H1 (cell line): ENCODE measurements at regions not wholly inside any gene's neighbourhood (a gene's known extent, or its start where the extent isn't known, plus 50 kb on each side); places are given as distances from the start of the nearest gene placed in this dataset.

Experiments
- CTCF ChIA-PET: fragments of 300-600 bp; sonication (Branson Sonifier 250); formaldehyde crosslinking; loops from one replicate; lab custom pipeline; 2021; ENCODE audit not compliant: partially characterized antibody; lab: Charles Lee
- POLR2A ChIA-PET: fragments of 300-600 bp; sonication (Branson Sonifier 250); formaldehyde crosslinking; loops from one replicate; lab custom pipeline; 2021; ENCODE audit warnings: inconsistent platforms; ENCODE audit not compliant: partially characterized antibody; lab: Charles Lee
- DNase-seq, 2 experiments: peaks; one replicate each; pipeline versions ENCODE4 v3.0.0 to v3.0.0-alpha.2; 2010 to 2022; ENCODE audit warnings: low spot score in 2 of 2, low read depth in 1 of 2, mixed read lengths in 1 of 2
- FAIRE-seq: peaks from 2 replicates; lab custom pipeline; 2011; peaks lifted over from hg19 to GRCh38; lab: Jason Lieb, UNC
- H2AFZ ChIP-seq: 2 replicates; pipeline ENCODE4 v1.8.1; 2012; ENCODE audit warnings: low read length, inconsistent platforms
- H2AK5ac ChIP-seq: 2 replicates; pipeline ENCODE4 v1.6.1; 2013; ENCODE audit warnings: low read depth, low read length
- H2BK120ac ChIP-seq: replicated peaks from 2 replicates; pipeline ENCODE3; 2013; ENCODE audit warnings: low read depth, low read length, inconsistent platforms
- H2BK12ac ChIP-seq: 2 replicates; pipeline ENCODE4 v1.6.1; 2013; ENCODE audit warnings: low read depth, low read length
- H2BK15ac ChIP-seq: 2 replicates; pipeline ENCODE4 v1.6.1; 2013; ENCODE audit warnings: low read length
- H2BK20ac ChIP-seq: 2 replicates; pipeline ENCODE4 v1.6.1; 2013; ENCODE audit warnings: low read length
- H2BK5ac ChIP-seq: 2 replicates; pipeline ENCODE4 v1.6.1; 2013; ENCODE audit warnings: low read depth, low read length
- H3K14ac ChIP-seq: 2 replicates; pipeline ENCODE4 v1.6.1; 2013; ENCODE audit warnings: inconsistent platforms; ENCODE audit not compliant: insufficient read length
- H3K18ac ChIP-seq: 2 replicates; pipeline ENCODE4 v1.6.1; 2013; ENCODE audit warnings: low read length; ENCODE audit errors: extremely low read depth
- H3K23ac ChIP-seq: 2 replicates; pipeline ENCODE4 v1.6.1; 2013; ENCODE audit warnings: inconsistent platforms; ENCODE audit not compliant: insufficient read length
- H3K23me2 ChIP-seq: 2 replicates; pipeline ENCODE4 v1.6.1; 2013; ENCODE audit warnings: low read depth, low read length
- H3K27ac ChIP-seq: 2 replicates; pipeline ENCODE4 v1.6.1; 2011; ENCODE audit warnings: low read depth, low read length, inconsistent platforms
- H3K27me3 ChIP-seq, 4 experiments: replicated peaks in 1 of 4; 1 replicate in 1 of 4; 2 replicates in 3 of 4; pipeline versions ENCODE4 v1.6.1 to v1.8.1; 2011 to 2013; ENCODE audit warnings: low read length in 3 of 4, mild to moderate bottlenecking in 3 of 4, inconsistent platforms in 2 of 4, mixed read lengths in 2 of 4, moderate library complexity in 1 of 4; ENCODE audit not compliant: control insufficient read depth in 3 of 4, insufficient read depth in 3 of 4; ENCODE audit errors: extremely low read depth in 1 of 4
- H3K36me3 ChIP-seq, 4 experiments: 2 replicates each; pipeline versions ENCODE4 v1.6.1 to v1.8.1; 2011 to 2013; ENCODE audit warnings: mild to moderate bottlenecking in 4 of 4, low read length in 3 of 4, moderate library complexity in 2 of 4, control low read depth in 1 of 4, inconsistent platforms in 1 of 4; ENCODE audit not compliant: insufficient read depth in 4 of 4, control insufficient read depth in 2 of 4
- H3K4ac ChIP-seq: replicated peaks from 2 replicates; pipeline ENCODE3; 2013; ENCODE audit warnings: low read length, low read depth, mixed read lengths, inconsistent platforms; ENCODE audit not compliant: insufficient read length
- H3K4me1 ChIP-seq, 4 experiments: replicated peaks in 1 of 4; 1 replicate in 1 of 4; 2 replicates in 3 of 4; pipeline versions ENCODE4 v1.6.1 to v1.8.1; 2011 to 2013; ENCODE audit warnings: low read length in 3 of 4, inconsistent platforms in 2 of 4, mixed read lengths in 1 of 4; ENCODE audit not compliant: insufficient read depth in 4 of 4, control insufficient read depth in 3 of 4
- H3K4me2 ChIP-seq, 2 experiments: 2 replicates each; pipeline versions ENCODE4 v1.6.1 to v1.8.1; 2011 to 2013; ENCODE audit warnings: low read depth in 2 of 2, low read length in 2 of 2, control low read depth in 1 of 2, inconsistent platforms in 1 of 2, mild to moderate bottlenecking in 1 of 2; ENCODE audit not compliant: insufficient read depth in 1 of 2
- H3K4me3 ChIP-seq, 4 experiments: fragments of 200-600, 300-600 bp in 1 of 4; sonication (generic), shearing (Covaris generic), sonication (Bioruptor Twin) in 1 of 4; 2 replicates each; pipeline versions ENCODE4 v1.5.1 to v1.8.1; 2011 to 2016; ENCODE audit warnings: low read length in 4 of 4, low read depth in 3 of 4, control low read depth in 2 of 4, inconsistent platforms in 2 of 4, mild to moderate bottlenecking in 2 of 4, mixed read lengths in 1 of 4, moderate library complexity in 1 of 4; ENCODE audit not compliant: insufficient read depth in 2 of 4; ENCODE audit errors: extremely low read depth in 1 of 4
- H3K56ac ChIP-seq: replicated peaks from 2 replicates; pipeline ENCODE3; 2013; ENCODE audit warnings: low read depth, mild to moderate bottlenecking, mixed read lengths, low read length, inconsistent platforms; ENCODE audit not compliant: insufficient read length
- H3K79me1 ChIP-seq: 2 replicates; pipeline ENCODE4 v1.6.1; 2013; ENCODE audit warnings: low read depth, low read length, control low read depth
- H3K79me2 ChIP-seq, 2 experiments: 2 replicates each; pipeline versions ENCODE4 v1.6.1 to v1.8.1; 2012 to 2013; ENCODE audit warnings: low read length in 2 of 2, mild to moderate bottlenecking in 2 of 2, inconsistent platforms in 1 of 2; ENCODE audit not compliant: insufficient read depth in 2 of 2, control insufficient read depth in 1 of 2
- H3K9ac ChIP-seq, 4 experiments: replicated peaks in 1 of 4; 1 replicate in 1 of 4; 2 replicates in 3 of 4; pipeline versions ENCODE4 v1.6.1 to v1.8.1; 2011 to 2013; ENCODE audit warnings: low read depth in 3 of 4, low read length in 3 of 4, control low read depth in 2 of 4, mild to moderate bottlenecking in 2 of 4, moderate library complexity in 2 of 4, inconsistent platforms in 1 of 4; ENCODE audit errors: extremely low read depth in 1 of 4
- H3K9me3 ChIP-seq, 2 experiments: 2 replicates each; pipeline versions ENCODE4 v1.6.1 to v1.8.1; 2012 to 2013; ENCODE audit warnings: mild to moderate bottlenecking in 2 of 2, moderate library complexity in 2 of 2, control low read depth in 1 of 2, inconsistent platforms in 1 of 2, low read depth in 1 of 2, low read length in 1 of 2, mixed read lengths in 1 of 2; ENCODE audit not compliant: insufficient read depth in 2 of 2
- H4K20me1 ChIP-seq, 2 experiments: replicated peaks in 1 of 2; 2 replicates each; pipeline versions ENCODE3 to v1.8.1; 2011 to 2013; ENCODE audit warnings: inconsistent platforms in 2 of 2, low read length in 2 of 2, mild to moderate bottlenecking in 1 of 2; ENCODE audit not compliant: insufficient read depth in 2 of 2, control insufficient read depth in 1 of 2
- H4K5ac ChIP-seq: 2 replicates; pipeline ENCODE4 v1.6.1; 2013; ENCODE audit warnings: low read length, low read depth, mixed read lengths, inconsistent platforms; ENCODE audit not compliant: insufficient read length
- H4K8ac ChIP-seq: 2 replicates; pipeline ENCODE4 v1.8.0; 2013; ENCODE audit warnings: mild to moderate bottlenecking, moderate library complexity, low read length, inconsistent platforms; ENCODE audit not compliant: insufficient read depth; ENCODE audit errors: extremely low read depth
- H4K91ac ChIP-seq: replicated peaks from 2 replicates; pipeline ENCODE3; 2013; ENCODE audit warnings: low read length, mixed read lengths, inconsistent platforms; ENCODE audit not compliant: insufficient read length
- BACH1 ChIP-seq: IDR thresholded peaks from 2 replicates; pipeline ENCODE4 v1.6.1; 2012; ENCODE audit warnings: low read length, improper control_type of control experiment
- CREB1 ChIP-seq: IDR thresholded peaks from 2 replicates; pipeline ENCODE4 v1.6.1; 2012; ENCODE audit warnings: inconsistent platforms
- E2F6 ChIP-seq: IDR thresholded peaks from 2 replicates; pipeline ENCODE4 v1.6.1; 2012; ENCODE audit warnings: inconsistent platforms
- SP4 ChIP-seq: IDR thresholded peaks from 2 replicates; pipeline ENCODE4 v1.6.1; 2012; ENCODE audit warnings: low read length, inconsistent platforms
- TAF1 ChIP-seq: IDR thresholded peaks from 2 replicates; pipeline ENCODE4 v1.6.1; 2011; ENCODE audit warnings: mild to moderate bottlenecking, low read depth, low read length
- TAF7 ChIP-seq: optimal IDR thresholded peaks from 2 replicates; pipeline ENCODE3; 2011; ENCODE audit warnings: low read depth, mild to moderate bottlenecking, inconsistent platforms, low read length, moderate library complexity, borderline replicate concordance
- TCF12 ChIP-seq: IDR thresholded peaks from 2 replicates; pipeline ENCODE4 v1.6.1; 2011; ENCODE audit warnings: low read depth, mild to moderate bottlenecking, low read length
- WGBS, 2 experiments: shearing (Covaris generic) in 1 of 2; methylation state at CpG; one replicate each; pipeline versions ENCODE4 v1.1.6 to v1.1.7; 2013 to 2015; ENCODE audit warnings: low lambda C conversion rate in 2 of 2, mixed read lengths in 2 of 2, inconsistent platforms in 1 of 2, low coverage in 1 of 2, missing lambda C conversion rate in 1 of 2; ENCODE audit not compliant: insufficient replicate concordance in 2 of 2, insufficient coverage in 1 of 2, insufficient read length in 1 of 2; ENCODE audit errors: extremely low coverage in 1 of 2, missing lambda C conversion rate in 1 of 2; 5-methylcytosine and 5-hydroxymethylcytosine counted together

- FAIRE-seq (no peak), DNase-seq (no peak)
- Histone ChIP-seq H4K5ac (no peak overlapping the region), H4K8ac (no peak overlapping the region), H2BK20ac (no peak overlapping the region), H2BK5ac (no peak overlapping the region), H3K23me2 (no peaks in the 10 kb centered on the region), H3K4me1 (no peaks in the 10 kb centered on the region), H4K91ac (no peak overlapping the region), H3K27me3 (no peaks in the 10 kb centered on the region), H2BK15ac (no peak overlapping the region), H3K14ac (no peak overlapping the region), H3K4me2 (no peak overlapping the region), H4K20me1 (no peaks in the 10 kb centered on the region), H3K56ac (no peak overlapping the region), H3K23ac (no peak overlapping the region), H3K79me2 (no peaks in the 10 kb centered on the region), H2BK120ac (no peak overlapping the region), H3K79me1 (no peaks in the 10 kb centered on the region), H3K27ac (no peak overlapping the region), H2AFZ (no peak overlapping the region), H3K9me3 (no peaks in the 10 kb centered on the region), H2BK12ac (no peak overlapping the region), H3K36me3 (no peaks in the 10 kb centered on the region), H3K18ac (no peak overlapping the region), H3K4ac (no peak overlapping the region), H3K4me3 (no peak overlapping the region), H3K9ac (no peak overlapping the region), H2AK5ac (no peak overlapping the region)
- TF ChIP-seq TCF12 (no peak), SP4 (no peak), TAF7 (no peak), E2F6 (no peak), TAF1 (no peak), CREB1 (no peak), BACH1 (no peak)
- CTCF ChIA-PET: interaction anchor here (1.1 kb wide), 1 partner anchor 36 kb away, joined by 3 read pairs; no protein-coding TSS in a partner anchor
- POLR2A ChIA-PET: no interaction called here
- 78% methylated on average over 1 of the region's 1 CpG; no CpG with 5 or more reads in 1 of the 2 experiments for WGBS, 2 experiments
Measured at GRCh38 chr17:52504081-52504480, 345.6 kb upstream of the CA10 start.
